WTC11 (cell line): ENCODE measurements at regions not wholly inside any gene's neighbourhood (a gene's known extent, or its start where the extent isn't known, plus 50 kb on each side); places are given as distances from the start of the nearest gene placed in this dataset.

Experiments used
- MLX ChIP-seq: sonication (generic); formaldehyde crosslinking; IDR thresholded peaks from 2 replicates; pipeline ENCODE4 v1.8.1; 2023; ENCODE audit warnings: mild to moderate bottlenecking, missing genetic modification reagents, moderate library complexity
- TF ChIP-seq, protein P1 (sequence below): fragments of 200-600 bp; IDR thresholded peaks from 2 replicates; pipeline ENCODE4 v1.8.0; 2022; ENCODE audit warnings: antibody characterized with exemption
- TF ChIP-seq, protein P2 (sequence below): sonication (generic); formaldehyde crosslinking; IDR thresholded peaks from 2 replicates; pipeline ENCODE4 v1.8.1; 2022; ENCODE audit warnings: low read depth, mild to moderate bottlenecking, moderate library complexity, missing genetic modification reagents, borderline replicate concordance

GRCh38 chr9:14992516-14992915 lies 82.3 kb upstream of the FREM1 start:
- TF ChIP-seq, protein P1, sequence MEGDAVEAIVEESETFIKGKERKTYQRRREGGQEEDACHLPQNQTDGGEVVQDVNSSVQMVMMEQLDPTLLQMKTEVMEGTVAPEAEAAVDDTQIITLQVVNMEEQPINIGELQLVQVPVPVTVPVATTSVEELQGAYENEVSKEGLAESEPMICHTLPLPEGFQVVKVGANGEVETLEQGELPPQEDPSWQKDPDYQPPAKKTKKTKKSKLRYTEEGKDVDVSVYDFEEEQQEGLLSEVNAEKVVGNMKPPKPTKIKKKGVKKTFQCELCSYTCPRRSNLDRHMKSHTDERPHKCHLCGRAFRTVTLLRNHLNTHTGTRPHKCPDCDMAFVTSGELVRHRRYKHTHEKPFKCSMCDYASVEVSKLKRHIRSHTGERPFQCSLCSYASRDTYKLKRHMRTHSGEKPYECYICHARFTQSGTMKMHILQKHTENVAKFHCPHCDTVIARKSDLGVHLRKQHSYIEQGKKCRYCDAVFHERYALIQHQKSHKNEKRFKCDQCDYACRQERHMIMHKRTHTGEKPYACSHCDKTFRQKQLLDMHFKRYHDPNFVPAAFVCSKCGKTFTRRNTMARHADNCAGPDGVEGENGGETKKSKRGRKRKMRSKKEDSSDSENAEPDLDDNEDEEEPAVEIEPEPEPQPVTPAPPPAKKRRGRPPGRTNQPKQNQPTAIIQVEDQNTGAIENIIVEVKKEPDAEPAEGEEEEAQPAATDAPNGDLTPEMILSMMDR = no peak
- no peak for TF ChIP-seq MLX (CRISPR knock-in tag)
- TF ChIP-seq, protein P2, sequence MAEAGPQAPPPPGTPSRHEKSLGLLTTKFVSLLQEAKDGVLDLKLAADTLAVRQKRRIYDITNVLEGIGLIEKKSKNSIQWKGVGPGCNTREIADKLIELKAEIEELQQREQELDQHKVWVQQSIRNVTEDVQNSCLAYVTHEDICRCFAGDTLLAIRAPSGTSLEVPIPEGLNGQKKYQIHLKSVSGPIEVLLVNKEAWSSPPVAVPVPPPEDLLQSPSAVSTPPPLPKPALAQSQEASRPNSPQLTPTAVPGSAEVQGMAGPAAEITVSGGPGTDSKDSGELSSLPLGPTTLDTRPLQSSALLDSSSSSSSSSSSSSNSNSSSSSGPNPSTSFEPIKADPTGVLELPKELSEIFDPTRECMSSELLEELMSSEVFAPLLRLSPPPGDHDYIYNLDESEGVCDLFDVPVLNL (CRISPR knock-in tag) = no peak
